Activated CD4-positive, alpha-beta T cell treated with anti-CD3 and anti-CD28 coated beads, Interleukin-2, amount 50 U/mL, for 48 hours (primary cell): ENCODE measurements at regions not wholly inside any gene's neighbourhood (a gene's known extent, or its start where the extent isn't known, plus 50 kb on each side); places are given as distances from the start of the nearest gene placed in this dataset.
"Not testable (repeated sequence)": the region's sequence is repeated elsewhere in the genome, so short reads cannot be mapped to it uniquely, and the experiment has no call there.

ENCODE experiments used
- DNase-seq, 2 experiments: peaks; one replicate each; pipeline ENCODE4 v3.0.0-alpha.2; 2020

- DNase-seq, result no peak
These were observed 54.2 kb upstream of the ANKRD1 start for GRCh38 chr10:90975096-90975495.

- DNase-seq, result no peak
These were observed 56.4 kb upstream of the ANKRD1 start for GRCh38 chr10:90977162-90977854.

GRCh38 chr10:90977855-90978486, 57.1 kb upstream of the ANKRD1 start:
- no peak for DNase-seq

- DNase-seq, result no peak
These were observed 61.6 kb upstream of the ANKRD1 start for GRCh38 chr10:90982406-90983008.

GRCh38 chr10:90983914-90984549, 63.1 kb upstream of the ANKRD1 start:
- no peak for DNase-seq

- no peak for DNase-seq
These were observed 64.0 kb upstream of the ANKRD1 start for GRCh38 chr10:90984898-90985297.

GRCh38 chr10:90985321-90985933, 64.5 kb upstream of the ANKRD1 start:
- DNase-seq, result no peak

GRCh38 chr10:90986136-90986760, 65.4 kb upstream of the ANKRD1 start:
- DNase-seq, result no peak

- DNase-seq, result no peak
These were observed 66.0 kb upstream of the ANKRD1 start for GRCh38 chr10:90986870-90987269.

- DNase-seq, result no peak
These were observed 66.5 kb upstream of the ANKRD1 start for GRCh38 chr10:90987383-90987782.

GRCh38 chr10:90988024-90988423, 67.1 kb upstream of the ANKRD1 start:
- DNase-seq, result no peak

GRCh38 chr10:90988802-90989201, 67.9 kb upstream of the ANKRD1 start:
- DNase-seq, result no peak

GRCh38 chr10:90989378-90989777, 68.5 kb upstream of the ANKRD1 start:
- no peak for DNase-seq

GRCh38 chr10:90992462-90992861, 71.6 kb upstream of the ANKRD1 start:
- DNase-seq, result no peak

GRCh38 chr10:90993340-90993739, 72.5 kb upstream of the ANKRD1 start:
- DNase-seq, result no peak

- DNase-seq, result no peak
These were observed 76.8 kb upstream of the ANKRD1 start for GRCh38 chr10:90997670-90998069.

- DNase-seq, result no peak
These were observed 78.0 kb upstream of the ANKRD1 start for GRCh38 chr10:90998733-90999511.

GRCh38 chr10:90999512-91000172, 78.8 kb upstream of the ANKRD1 start:
- DNase-seq, result no peak

- DNase-seq, result no peak
These were observed 79.6 kb upstream of the ANKRD1 start for GRCh38 chr10:91000470-91000869.

GRCh38 chr10:91000985-91001384, 80.1 kb upstream of the ANKRD1 start:
- no peak for DNase-seq

- DNase-seq, result no peak
These were observed 81.8 kb upstream of the ANKRD1 start for GRCh38 chr10:91002656-91003055.

GRCh38 chr10:91003379-91003778, 82.5 kb upstream of the ANKRD1 start:
- not testable (repeated sequence) for DNase-seq
